Neural cell (in vitro differentiated cells): ENCODE measurements at regions not wholly inside any gene's neighbourhood (a gene's known extent, or its start where the extent isn't known, plus 50 kb on each side); places are given as distances from the start of the nearest gene placed in this dataset.

Experiments used
- H2AFZ ChIP-seq: fragments of 200-600, 300-800 bp; sonication (generic), shearing (Covaris generic); 2 replicates; pipeline ENCODE4 v1.6.0; 2014; ENCODE audit warnings: low read depth, mild to moderate bottlenecking, antibody characterized with exemption, low read length, moderate library complexity
- H3F3A ChIP-seq: fragments of 200-600 bp; shearing (Covaris generic); 2 replicates; pipeline ENCODE4 v1.6.1; 2016; ENCODE audit warnings: mild to moderate bottlenecking, moderate library complexity, mixed read lengths, antibody characterized with exemption, low read length; ENCODE audit not compliant: insufficient read depth, poor library complexity, severe bottlenecking
- H3K27ac ChIP-seq: fragments of 200-600, 300-800 bp; sonication (generic), shearing (Covaris generic); 2 replicates; pipeline ENCODE4 v1.5.1; 2014; ENCODE audit warnings: mild to moderate bottlenecking, low read length, moderate library complexity
- H3K27me3 ChIP-seq: fragments of 300-800, 200-600 bp; sonication (generic), shearing (Covaris generic); 2 replicates; pipeline ENCODE4 v1.6.0; 2014; ENCODE audit warnings: mild to moderate bottlenecking, low read depth, low read length, moderate library complexity; ENCODE audit not compliant: insufficient read depth
- H3K36me3 ChIP-seq: fragments of 300-800, 200-600 bp; sonication (generic), shearing (Covaris generic); 2 replicates; pipeline ENCODE4 v1.5.1; 2014; ENCODE audit warnings: mild to moderate bottlenecking, antibody characterized with exemption, low read length, moderate library complexity; ENCODE audit not compliant: insufficient read depth
- H3K4me2 ChIP-seq: fragments of 300-800, 200-600 bp; sonication (generic), shearing (Covaris generic); 2 replicates; pipeline ENCODE4 v1.6.0; 2014; ENCODE audit warnings: mild to moderate bottlenecking, low read length
- H3K4me3 ChIP-seq: fragments of 300-800, 200-600 bp; sonication (generic), shearing (Covaris generic); 2 replicates; pipeline ENCODE4 v1.5.1; 2014; ENCODE audit warnings: mild to moderate bottlenecking, low read length, moderate library complexity
- H3K79me2 ChIP-seq: fragments of 200-600 bp; shearing (Covaris generic); replicated peaks from 2 replicates; pipeline ENCODE4 v1.6.0; 2014; ENCODE audit warnings: mild to moderate bottlenecking, low read length, moderate library complexity; ENCODE audit not compliant: insufficient read depth
- H3K9ac ChIP-seq: fragments of 300-800, 200-600 bp; sonication (generic), shearing (Covaris generic); 2 replicates; pipeline ENCODE4 v1.6.1; 2016; ENCODE audit warnings: mild to moderate bottlenecking, low read length, mixed read lengths
- H3K9me2 ChIP-seq: fragments of 200-600 bp; shearing (Covaris generic); 2 replicates; pipeline ENCODE4 v1.6.1; 2016; ENCODE audit warnings: mild to moderate bottlenecking, low read length, mixed read lengths; ENCODE audit not compliant: insufficient read depth
- H3K9me3 ChIP-seq: fragments of 200-600, 300-800 bp; sonication (generic), shearing (Covaris generic); 2 replicates; pipeline ENCODE4 v1.6.1; 2016; ENCODE audit warnings: mild to moderate bottlenecking, mixed run types, low read length, moderate library complexity, mixed read lengths
- H4K20me1 ChIP-seq: fragments of 200-600 bp; shearing (Covaris generic); 2 replicates; pipeline ENCODE4 v1.6.1; 2016; ENCODE audit warnings: mild to moderate bottlenecking, mixed run types; ENCODE audit not compliant: insufficient read depth
- EZH2 ChIP-seq: fragments of 200-600, 300-800 bp; shearing (Covaris generic), sonication (generic); IDR thresholded peaks from 2 replicates; pipeline ENCODE4 v1.6.1; 2014; ENCODE audit warnings: antibody characterized with exemption, low read length, borderline replicate concordance, mild to moderate bottlenecking; ENCODE audit not compliant: insufficient read depth, poor library complexity, severe bottlenecking
- MXI1 ChIP-seq: fragments of 450-650 bp; conservative IDR thresholded peaks from 2 replicates; pipeline ENCODE4 v1.6.1; 2014; ENCODE audit warnings: antibody characterized with exemption, mild to moderate bottlenecking; ENCODE audit not compliant: poor library complexity, severe bottlenecking
- POLR2AphosphoS5 ChIP-seq: IDR thresholded peaks from 2 replicates; pipeline ENCODE4 v1.6.1; 2012
- RAD21 ChIP-seq: fragments of 450-650 bp; conservative IDR thresholded peaks from 2 replicates; pipeline ENCODE4 v1.6.1; 2014; ENCODE audit warnings: antibody characterized with exemption, mild to moderate bottlenecking, moderate library complexity
- REST ChIP-seq: IDR thresholded peaks from 2 replicates; pipeline ENCODE4 v1.6.1; 2012; ENCODE audit warnings: borderline replicate concordance
- SMC3 ChIP-seq: fragments of 450-650 bp; conservative IDR thresholded peaks from 2 replicates; pipeline ENCODE4 v1.6.1; 2014; ENCODE audit warnings: antibody characterized with exemption, mild to moderate bottlenecking, moderate library complexity; ENCODE audit not compliant: poor library complexity
- TAF1 ChIP-seq: IDR thresholded peaks from 2 replicates; pipeline ENCODE4 v1.6.1; 2012; ENCODE audit warnings: low read depth

- H3K36me3 ChIP-seq, result no peaks in the 10 kb centered on the region
- no peaks in the 10 kb centered on the region for H3K79me2 ChIP-seq
- no peak overlapping the region for H3K27ac ChIP-seq
- no peak for TF ChIP-seq TAF1
- no peak for TF ChIP-seq RAD21
- TF ChIP-seq EZH2, result no peak
- TF ChIP-seq SMC3, result no peak
- TF ChIP-seq REST, result no peak
- TF ChIP-seq POLR2AphosphoS5, result no peak
- TF ChIP-seq MXI1, result no peak
- no peak overlapping the region for H3K4me3 ChIP-seq
- H3K9me2 ChIP-seq, result no peaks in the 10 kb centered on the region
- no peaks in the 10 kb centered on the region for H3F3A ChIP-seq
- no peaks in the 10 kb centered on the region for H3K27me3 ChIP-seq
- no peaks in the 10 kb centered on the region for H3K9me3 ChIP-seq
- H2AFZ ChIP-seq, result no peak overlapping the region
- H3K9ac ChIP-seq, result no peak overlapping the region
- no peaks in the 10 kb centered on the region for H4K20me1 ChIP-seq
- H3K4me2 ChIP-seq, result no peak overlapping the region
Measured at GRCh38 chr7:36787933-36788378, 63.7 kb upstream of the AOAH start.

- Histone ChIP-seq H3K4me2 (no peak overlapping the region), H3K27me3 (no peaks in the 10 kb centered on the region), H3K4me3 (no peak overlapping the region), H3K9me3 (no peaks in the 10 kb centered on the region), H4K20me1 (no peaks in the 10 kb centered on the region), H3K9me2 (no peaks in the 10 kb centered on the region), H3K9ac (no peak overlapping the region), H3K27ac (no peak overlapping the region), H3K36me3 (no peaks in the 10 kb centered on the region), H3F3A (no peaks in the 10 kb centered on the region), H2AFZ (no peak overlapping the region), H3K79me2 (no peaks in the 10 kb centered on the region)
- TF ChIP-seq REST, result no peak
Measured at GRCh38 chr7:36784991-36785940, 61.0 kb upstream of the AOAH start.
